NCI-H82 treated with DMSO at 0.1 percent for 48 hours (cell line): ENCODE measurements at regions not wholly inside any gene's neighbourhood (a gene's known extent, or its start where the extent isn't known, plus 50 kb on each side); places are given as distances from the start of the nearest gene placed in this dataset.

Experiments
- DNase-seq: peaks from one replicate; lab custom pipeline; 2025; ENCODE audit not compliant: unreplicated experiment; lab: John Stamatoyannopoulos, UW

- DNase-seq = no peak
Measured at GRCh38 chr12:103093499-103094106, 136.1 kb downstream of the ASCL1 start.

DNA sequence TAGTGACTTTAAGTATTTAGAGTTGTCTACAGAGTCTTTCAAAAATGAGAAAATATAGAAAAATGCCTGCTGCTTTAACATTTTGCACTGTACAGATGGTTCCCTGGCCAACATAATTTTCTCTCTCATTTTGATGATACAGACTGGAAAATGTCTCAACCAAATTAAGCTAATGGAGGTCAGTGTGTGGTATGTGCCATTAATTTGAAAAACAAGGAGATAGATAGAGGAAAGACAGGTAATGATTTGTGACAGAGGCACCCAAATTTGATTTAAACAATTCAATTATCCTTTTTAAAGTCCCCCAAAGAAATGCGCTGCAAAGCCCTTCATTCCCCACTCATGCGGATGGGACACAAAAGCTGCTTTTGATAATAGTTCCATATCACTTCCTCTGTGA lies 140.0 kb downstream of the ASCL1 start:
- no peak for DNase-seq

DNA sequence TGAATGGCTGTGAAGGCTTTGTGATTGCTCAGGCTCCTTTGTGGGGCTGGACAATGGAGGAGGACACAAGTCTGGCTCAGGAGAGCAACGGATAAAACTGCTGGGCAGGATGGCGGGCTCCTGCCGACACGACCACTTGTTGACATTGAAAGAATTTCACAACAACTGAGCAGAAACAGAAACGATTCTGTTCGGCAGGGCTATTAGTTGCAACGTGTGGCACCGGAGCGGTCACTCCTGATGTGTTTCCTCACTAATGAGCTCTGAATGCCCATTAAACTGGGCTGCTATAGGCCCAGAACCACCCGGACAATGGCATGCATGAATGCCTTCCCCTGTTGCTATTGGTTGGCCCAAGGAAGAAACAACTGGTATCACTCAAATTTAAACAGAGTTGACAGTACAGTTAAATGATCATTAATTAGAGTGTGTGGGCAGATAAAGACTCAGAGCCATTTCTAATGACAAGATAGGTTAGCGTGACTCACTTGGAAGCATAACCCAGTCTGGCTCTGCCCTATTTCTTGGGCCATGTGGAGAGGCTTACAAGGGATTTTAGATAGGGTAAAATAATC lies 142.9 kb downstream of the ASCL1 start:
- DNase-seq = no peak

- no peak for DNase-seq
Measured at GRCh38 chr12:103102225-103102744, 144.8 kb downstream of the ASCL1 start.

GRCh38 chr12:103105971-103106597 lies 148.6 kb downstream of the ASCL1 start:
- no peak for DNase-seq

GRCh38 chr12:103109861-103110260 lies 152.4 kb downstream of the ASCL1 start:
- no peak for DNase-seq

DNA sequence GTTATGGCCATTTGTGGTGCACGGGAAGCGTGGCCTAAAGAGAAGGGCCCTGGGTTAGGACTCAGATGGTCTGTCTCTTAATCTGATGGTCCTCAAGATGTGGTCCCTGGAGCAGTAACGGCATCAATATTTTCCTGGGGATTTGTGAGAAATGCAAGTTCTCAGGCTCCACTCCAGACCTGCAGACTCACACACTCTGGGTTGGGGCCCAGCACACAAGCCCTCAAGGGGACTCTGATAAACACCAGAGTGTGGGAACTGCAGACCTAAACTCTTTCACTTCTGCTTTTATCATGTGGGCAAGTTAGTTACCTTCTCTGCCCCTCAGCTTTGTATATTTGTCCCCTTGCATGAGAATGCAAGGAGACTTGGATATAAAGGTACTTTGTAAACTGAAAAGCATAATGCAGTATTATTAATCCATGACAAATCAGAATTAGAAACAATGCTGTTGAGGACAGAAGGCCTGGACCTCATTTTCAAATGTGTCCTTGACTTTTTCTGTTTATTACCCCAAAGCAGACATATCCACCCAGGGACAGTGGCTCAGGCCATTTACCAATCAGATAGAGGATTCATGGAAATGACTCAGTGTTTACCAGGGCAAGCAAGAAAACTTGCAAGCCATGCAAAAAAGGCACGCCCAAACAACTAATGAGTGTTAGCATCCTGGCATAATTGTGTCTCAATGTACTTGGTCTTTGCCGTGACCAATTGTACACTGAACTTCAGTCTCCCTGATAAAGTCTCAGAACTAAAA lies 157.0 kb downstream of the ASCL1 start:
- no peak for DNase-seq

GRCh38 chr12:103128862-103129501 lies 171.5 kb downstream of the ASCL1 start:
- DNase-seq = no peak

GRCh38 chr12:103130564-103130963 lies 173.1 kb downstream of the ASCL1 start:
- no peak for DNase-seq

- no peak for DNase-seq
Measured at GRCh38 chr12:103138538-103138937, 181.1 kb downstream of the ASCL1 start.

DNA sequence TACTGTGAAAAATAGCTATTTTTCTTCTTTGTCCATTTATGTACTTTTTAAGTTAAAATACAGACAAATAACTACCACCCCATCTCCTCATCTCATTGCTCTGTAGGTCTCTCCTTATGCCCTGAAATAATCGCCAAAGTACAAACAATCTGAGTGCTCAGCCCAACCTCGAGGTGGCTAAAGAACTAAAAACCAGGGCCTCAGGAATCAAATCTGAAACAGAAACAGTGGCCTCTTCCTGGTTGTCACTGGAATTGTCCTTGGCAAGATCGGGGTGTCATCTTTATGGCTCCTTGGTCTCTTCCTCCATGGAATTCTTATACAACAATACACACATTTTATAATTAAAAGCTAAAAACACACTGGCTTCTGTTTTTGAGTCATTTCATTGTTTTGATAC lies 182.4 kb downstream of the ASCL1 start:
- no peak for DNase-seq

GRCh38 chr12:103140286-103140685 lies 182.8 kb downstream of the ASCL1 start:
- peak; percentile 56 for DNase-seq

- no peak for DNase-seq
Measured at GRCh38 chr12:103144278-103144677, 186.8 kb downstream of the ASCL1 start.

DNA sequence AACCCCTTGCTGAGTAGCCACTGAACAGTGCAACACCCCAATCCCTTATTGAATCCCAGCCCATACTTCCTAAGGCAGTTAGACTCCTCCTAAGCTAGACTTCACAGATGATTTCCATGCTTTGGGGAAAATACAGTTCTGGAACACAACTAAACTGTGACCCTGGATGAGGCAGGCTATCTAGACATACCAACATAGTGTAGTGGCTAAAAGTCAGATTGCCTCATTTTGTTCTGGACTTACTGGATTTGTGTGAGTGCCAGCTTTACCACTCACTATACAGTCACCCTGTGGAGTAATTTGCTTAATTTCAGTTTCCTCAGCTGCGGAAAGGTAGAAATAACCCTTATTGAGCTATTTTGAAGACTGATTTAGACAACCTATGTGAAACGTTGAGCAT lies 203.1 kb downstream of the ASCL1 start:
- DNase-seq = no peak

DNA sequence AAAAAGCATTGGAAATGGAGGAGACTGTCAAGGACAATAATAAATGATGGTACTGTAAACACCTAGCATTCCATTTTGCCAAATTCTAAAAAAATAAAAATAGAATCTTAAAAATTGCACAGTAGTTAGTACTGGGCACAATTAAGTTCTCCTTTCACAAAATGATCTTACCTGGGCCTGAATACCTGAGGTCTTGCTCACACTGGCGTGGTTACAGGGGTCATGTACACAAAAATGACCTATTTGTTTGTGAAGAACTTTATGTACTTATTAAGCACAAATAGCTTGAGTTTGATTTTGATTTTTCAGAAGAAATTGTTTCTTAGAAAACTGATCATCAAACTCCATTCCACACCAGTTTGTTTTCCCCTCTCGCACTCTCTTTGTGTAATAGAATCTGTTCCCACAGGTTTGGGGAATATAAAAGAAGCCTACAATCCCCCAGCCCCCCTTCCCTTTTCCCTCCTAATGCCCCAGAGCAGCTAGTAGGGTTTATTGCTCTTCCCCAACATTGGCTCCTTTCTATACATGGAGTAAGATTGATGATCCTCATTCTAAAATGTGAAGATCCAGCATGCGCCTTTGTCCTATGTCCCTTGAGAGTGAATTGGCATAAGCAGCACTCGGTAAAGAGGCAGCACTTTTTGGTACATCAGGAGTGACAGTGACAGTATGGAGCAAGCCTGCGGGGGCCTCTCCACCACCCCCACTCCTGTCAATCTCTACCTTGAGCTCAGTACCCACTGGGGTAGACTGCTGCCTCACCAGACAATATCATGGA lies 204.3 kb downstream of the ASCL1 start:
- no peak for DNase-seq

DNA sequence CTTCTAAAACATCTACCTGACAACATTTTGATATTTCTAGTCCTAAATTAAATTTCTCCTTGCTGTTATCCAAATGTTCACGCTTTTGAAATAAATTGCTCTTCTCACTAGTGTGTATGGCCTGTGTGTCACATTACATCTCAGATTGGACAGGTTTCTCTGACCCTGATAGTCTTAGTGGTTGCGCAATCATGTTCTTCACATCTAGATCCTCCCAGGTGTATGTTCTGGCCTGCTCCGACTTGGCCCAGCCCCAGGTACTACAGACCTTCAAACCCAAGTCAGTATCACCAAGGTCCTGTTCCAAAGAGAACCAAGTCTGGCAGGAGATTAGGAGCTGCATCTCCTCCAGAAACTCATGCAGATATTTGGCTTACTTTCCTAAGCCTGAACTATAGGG lies 209.5 kb downstream of the ASCL1 start:
- no peak for DNase-seq

- DNase-seq = no peak
Measured at GRCh38 chr12:103172447-103173112, 215.1 kb downstream of the ASCL1 start.

- DNase-seq = no peak
Measured at GRCh38 chr12:103175625-103176024, 218.2 kb downstream of the ASCL1 start.

DNA sequence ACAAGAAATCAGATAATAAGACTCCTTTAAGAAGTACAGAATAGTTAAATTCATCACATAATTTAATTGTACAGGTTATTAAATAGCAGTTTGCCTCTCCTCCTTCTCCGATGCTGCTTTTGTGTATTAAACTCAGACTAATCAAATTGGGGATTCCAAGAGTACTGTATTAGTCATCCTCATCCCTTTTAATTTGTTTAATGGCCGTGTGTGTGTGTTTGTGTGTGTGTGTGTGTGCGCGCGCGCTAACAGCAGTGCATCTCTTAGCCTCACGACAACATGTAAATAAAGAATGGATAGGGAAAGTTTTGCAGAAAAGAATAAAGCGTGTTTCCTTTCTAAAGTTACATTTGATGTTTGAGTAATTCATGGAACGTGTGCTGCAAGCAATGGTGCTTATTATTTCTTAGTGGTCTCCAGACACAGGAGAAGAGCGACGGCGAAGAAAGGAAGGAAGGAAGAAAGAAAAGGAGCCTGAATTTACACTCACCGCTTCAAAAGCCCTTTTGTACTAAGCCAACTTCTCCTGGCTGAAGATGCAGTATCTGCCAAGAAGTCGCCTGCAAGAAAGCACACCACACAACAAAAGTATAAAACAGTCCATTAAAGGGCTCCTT lies 220.3 kb downstream of the ASCL1 start:
- DNase-seq = no peak
